PC-3 (cell line): ENCODE measurements at regions not wholly inside any gene's neighbourhood (a gene's known extent, or its start where the extent isn't known, plus 50 kb on each side); places are given as distances from the start of the nearest gene placed in this dataset.

Experiments used
- ATAC-seq: fragments of 200-7000 bp; cut with Tn5 transposase; 2 replicates; pipeline ENCODE4 v1.9.1; 2020; ENCODE audit warnings: mild to moderate bottlenecking, moderate library complexity
- BruUV-seq: library from RNA; stranded (reverse); fragments of 400-500 nt; replicated peaks from 2 replicates; lab custom pipeline; 2021; lab: Mats Ljungman, UMichigan
- CTCF ChIA-PET: fragments of 300-600 bp; sonication (Branson Sonifier 250); formaldehyde crosslinking; loops from one replicate; lab custom pipeline; 2022; ENCODE audit warnings: antibody characterized with exemption; lab: Charles Lee
- POLR2A ChIA-PET: fragments of 300-600 bp; sonication (Branson Sonifier 250); formaldehyde crosslinking; loops from one replicate; lab custom pipeline; 2022; ENCODE audit warnings: antibody characterized with exemption; ENCODE audit not compliant: unreplicated experiment; lab: Charles Lee
- DNase-seq: peaks from one replicate; pipeline ENCODE4 v3.0.0-alpha.2; 2015
- H2AFZ ChIP-seq: fragments of 300-600 bp; sonication (generic); 2 replicates; pipeline ENCODE4 v1.6.0; 2016; ENCODE audit warnings: antibody characterized with exemption, low read length
- H3F3A ChIP-seq: fragments of 300-600 bp; sonication (generic); one replicate; pipeline ENCODE4 v1.6.0; 2017; ENCODE audit warnings: antibody characterized with exemption, low read length, control low read depth, mild to moderate bottlenecking; ENCODE audit not compliant: unreplicated experiment
- H3K27ac ChIP-seq: fragments of 300-600 bp; sonication (generic); 2 replicates; pipeline ENCODE4 v1.5.1; 2016; ENCODE audit warnings: mild to moderate bottlenecking, low read length
- H3K27me3 ChIP-seq: fragments of 300-600 bp; sonication (generic); 2 replicates; pipeline ENCODE4 v1.6.1; 2016; ENCODE audit warnings: low read length, mixed read lengths
- H3K36me3 ChIP-seq: fragments of 300-600 bp; sonication (generic); 2 replicates; pipeline ENCODE4 v1.6.1; 2016; ENCODE audit warnings: low read depth, mixed run types, low read length, mixed read lengths
- H3K4me1 ChIP-seq: fragments of 300-600 bp; sonication (generic); 2 replicates; pipeline ENCODE4 v1.5.1; 2016; ENCODE audit warnings: low read length; ENCODE audit not compliant: insufficient read depth
- H3K4me2 ChIP-seq: fragments of 300-600 bp; sonication (generic); 2 replicates; pipeline ENCODE4 v1.6.0; 2016; ENCODE audit warnings: low read length
- H3K4me3 ChIP-seq: fragments of 300-600 bp; sonication (generic); 2 replicates; pipeline ENCODE4 v1.5.1; 2016; ENCODE audit warnings: mild to moderate bottlenecking, low read length, mixed read lengths
- H3K79me2 ChIP-seq: fragments of 300-600 bp; sonication (generic); 2 replicates; pipeline ENCODE4 v1.6.1; 2017; ENCODE audit warnings: low read length, mixed read lengths
- H3K9ac ChIP-seq: fragments of 300-600 bp; sonication (generic); 2 replicates; pipeline ENCODE4 v1.6.0; 2016; ENCODE audit warnings: mild to moderate bottlenecking, low read length
- H3K9me2 ChIP-seq: fragments of 300-600 bp; sonication (generic); replicated peaks from 2 replicates; pipeline ENCODE4 v1.6.1; 2016; ENCODE audit warnings: mixed run types, low read length, mixed read lengths
- H3K9me3 ChIP-seq: fragments of 300-600 bp; sonication (generic); 2 replicates; pipeline ENCODE4 v1.6.1; 2016; ENCODE audit warnings: low read length, mixed read lengths
- H4K20me1 ChIP-seq: fragments of 300-600 bp; sonication (generic); 2 replicates; pipeline ENCODE4 v1.6.1; 2016; ENCODE audit warnings: low read length, mixed read lengths
- EZH2 ChIP-seq: fragments of 300-600 bp; sonication (generic); IDR thresholded peaks from one replicate; pipeline ENCODE4 v1.6.1; 2017; ENCODE audit warnings: antibody characterized with exemption, mild to moderate bottlenecking, low read length; ENCODE audit not compliant: unreplicated experiment
- EZH2phosphoT487 ChIP-seq: fragments of 300-600 bp; sonication (generic); IDR thresholded peaks from 2 replicates; pipeline ENCODE4 v1.6.1; 2018; ENCODE audit warnings: mild to moderate bottlenecking, antibody characterized with exemption, low read length, borderline replicate concordance
- intact Hi-C: fragments of 100-400 bp; cut with micrococcal nuclease; formaldehyde crosslinking; loops from 2 replicates; pipeline ENCODE4 v1.9.0; 2023
- TF ChIP-seq, protein P1 (sequence below): fragments of 300-600 bp; sonication (generic); conservative IDR thresholded peaks from 2 replicates; pipeline ENCODE4 v1.5.1; 2017; ENCODE audit warnings: antibody characterized with exemption, low read depth, mild to moderate bottlenecking, low read length

DNA sequence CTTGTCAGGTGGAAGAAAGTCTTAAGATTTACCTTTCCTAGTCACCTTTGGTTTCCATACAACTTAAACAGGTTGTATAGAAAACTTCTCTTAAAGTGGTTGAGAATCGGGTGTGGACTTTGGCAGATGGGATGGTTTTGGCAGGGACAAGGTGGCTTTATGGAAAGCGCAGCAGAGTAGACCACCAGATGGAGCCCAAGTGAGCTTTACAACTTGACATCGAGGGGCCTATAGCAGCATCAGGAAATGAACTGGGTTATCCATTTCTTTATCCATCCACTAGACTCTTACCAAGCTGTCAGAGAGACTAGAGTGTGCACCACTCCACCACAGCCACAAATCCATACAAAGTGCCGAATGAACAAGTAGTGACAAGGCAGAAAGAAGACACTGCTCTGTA lies 85.3 kb upstream of the MBNL1 start:
- CTCF ChIA-PET = no interaction called here
- TF ChIP-seq, protein P1, sequence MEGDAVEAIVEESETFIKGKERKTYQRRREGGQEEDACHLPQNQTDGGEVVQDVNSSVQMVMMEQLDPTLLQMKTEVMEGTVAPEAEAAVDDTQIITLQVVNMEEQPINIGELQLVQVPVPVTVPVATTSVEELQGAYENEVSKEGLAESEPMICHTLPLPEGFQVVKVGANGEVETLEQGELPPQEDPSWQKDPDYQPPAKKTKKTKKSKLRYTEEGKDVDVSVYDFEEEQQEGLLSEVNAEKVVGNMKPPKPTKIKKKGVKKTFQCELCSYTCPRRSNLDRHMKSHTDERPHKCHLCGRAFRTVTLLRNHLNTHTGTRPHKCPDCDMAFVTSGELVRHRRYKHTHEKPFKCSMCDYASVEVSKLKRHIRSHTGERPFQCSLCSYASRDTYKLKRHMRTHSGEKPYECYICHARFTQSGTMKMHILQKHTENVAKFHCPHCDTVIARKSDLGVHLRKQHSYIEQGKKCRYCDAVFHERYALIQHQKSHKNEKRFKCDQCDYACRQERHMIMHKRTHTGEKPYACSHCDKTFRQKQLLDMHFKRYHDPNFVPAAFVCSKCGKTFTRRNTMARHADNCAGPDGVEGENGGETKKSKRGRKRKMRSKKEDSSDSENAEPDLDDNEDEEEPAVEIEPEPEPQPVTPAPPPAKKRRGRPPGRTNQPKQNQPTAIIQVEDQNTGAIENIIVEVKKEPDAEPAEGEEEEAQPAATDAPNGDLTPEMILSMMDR = peak; percentile 57
- no peak for TF ChIP-seq EZH2phosphoT487
- no peaks in the 10 kb centered on the region for H3K27me3 ChIP-seq
- no peaks in the 10 kb centered on the region for H3F3A ChIP-seq
- H2AFZ ChIP-seq = no peak overlapping the region
- H3K4me2 ChIP-seq = no peak overlapping the region
- BruUV-seq = no TSS peak
- H3K79me2 ChIP-seq = no peaks in the 10 kb centered on the region
- no peaks in the 10 kb centered on the region for H3K9me3 ChIP-seq
- DNase-seq = peak; percentile 51
- no peaks in the 10 kb centered on the region for H4K20me1 ChIP-seq
- H3K27ac ChIP-seq = no peak overlapping the region
- no peaks in the 10 kb centered on the region for H3K36me3 ChIP-seq
- POLR2A ChIA-PET = no interaction called here
- intact Hi-C loops = no loop called here
- no peaks in the 10 kb centered on the region for H3K9me2 ChIP-seq
- no peaks in the 10 kb centered on the region for H3K4me1 ChIP-seq
- H3K9ac ChIP-seq = no peak overlapping the region
- H3K4me3 ChIP-seq = no peak overlapping the region
- peak; percentile 31; the same call in 1 of the 2 replicates for ATAC-seq

DNA sequence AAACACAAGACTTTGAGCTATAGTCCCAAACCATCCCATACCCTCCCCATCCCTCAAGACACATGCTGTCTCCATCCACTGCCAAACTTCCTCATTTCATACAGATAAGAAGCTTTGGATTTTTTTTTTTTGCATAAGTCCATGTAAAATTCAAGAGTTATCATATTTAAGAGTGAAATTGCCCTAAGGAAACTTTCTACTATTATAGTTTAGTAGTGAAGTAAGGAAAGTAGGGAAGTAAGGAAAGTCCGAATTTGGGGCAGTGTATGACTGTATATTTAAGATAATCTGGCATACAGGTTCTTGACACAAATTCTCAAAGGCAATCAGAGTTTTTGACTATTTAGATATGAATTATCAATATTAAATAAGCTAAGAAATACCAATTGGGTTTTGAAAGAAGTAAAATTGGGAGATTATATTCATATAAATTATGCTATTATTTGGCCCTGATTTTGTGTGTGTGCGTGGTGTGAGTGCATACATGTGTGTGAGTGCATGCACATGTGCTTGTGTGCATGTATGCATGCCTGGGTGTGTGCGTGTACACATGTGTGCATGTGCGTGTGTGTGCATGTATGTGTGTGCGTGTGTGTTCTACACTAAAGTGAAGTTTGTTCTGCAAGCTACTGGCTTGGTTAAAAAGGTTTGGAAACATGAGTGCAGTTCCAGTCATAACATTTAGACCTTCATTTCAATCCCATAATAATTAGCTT lies 83.6 kb upstream of the MBNL1 start:
- ChIA-PET POLR2A (no interaction called here), CTCF (no interaction called here)
- no peaks in the 10 kb centered on the region for H3F3A ChIP-seq
- H3K9me3 ChIP-seq = no peaks in the 10 kb centered on the region
- no peaks in the 10 kb centered on the region for H3K4me1 ChIP-seq
- BruUV-seq = no TSS peak
- ATAC-seq (no peak), DNase-seq (no peak)
- H3K4me3 ChIP-seq = no peak overlapping the region
- H3K4me2 ChIP-seq = no peak overlapping the region
- no peaks in the 10 kb centered on the region for H4K20me1 ChIP-seq
- H3K79me2 ChIP-seq = no peaks in the 10 kb centered on the region
- TF ChIP-seq EZH2 (no peak), EZH2phosphoT487 (no peak)
- TF ChIP-seq, protein P1 = no peak
- no peak overlapping the region for H3K27ac ChIP-seq
- H2AFZ ChIP-seq = no peak overlapping the region
- intact Hi-C loops = no loop called here
- H3K27me3 ChIP-seq = no peaks in the 10 kb centered on the region
- H3K9ac ChIP-seq = no peak overlapping the region
- no peaks in the 10 kb centered on the region for H3K36me3 ChIP-seq
- H3K9me2 ChIP-seq = no peaks in the 10 kb centered on the region

DNA sequence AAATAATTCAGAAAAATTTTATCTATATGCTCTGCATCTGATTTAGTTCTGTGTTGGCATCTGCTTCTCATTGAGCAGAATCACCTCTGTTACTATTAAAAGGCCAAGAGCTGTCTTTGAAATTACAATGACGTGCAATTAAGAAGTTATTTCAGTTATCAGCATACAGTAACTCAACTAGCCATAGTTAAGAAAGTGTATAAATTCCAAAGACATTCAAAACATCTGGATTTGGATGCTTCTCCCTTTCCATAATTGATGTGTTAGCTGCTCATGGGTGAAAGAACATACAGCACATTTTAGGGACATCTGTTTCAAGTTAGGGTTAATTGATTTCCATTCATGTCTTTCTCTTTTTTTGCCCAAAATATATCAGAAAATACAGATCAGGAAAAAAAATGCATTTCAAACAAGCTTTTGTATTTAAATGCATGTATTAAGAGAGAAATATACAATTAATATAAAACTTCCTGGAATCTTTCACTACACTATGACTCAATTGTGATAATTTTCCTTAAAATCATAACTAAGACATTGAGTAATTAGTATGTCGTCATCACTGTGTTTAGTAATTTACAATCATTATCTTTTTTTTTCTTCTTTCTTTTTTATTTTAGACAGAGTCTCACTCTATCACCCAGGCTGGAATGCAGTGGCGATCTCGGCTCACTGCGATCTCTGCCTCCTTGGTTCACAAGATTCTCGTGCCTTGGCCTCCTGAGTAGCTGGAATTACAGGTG lies 82.7 kb upstream of the MBNL1 start:
- ATAC-seq (no peak), DNase-seq (no peak)
- no peak overlapping the region for H2AFZ ChIP-seq
- POLR2A ChIA-PET = no interaction called here
- H3K9me3 ChIP-seq = no peaks in the 10 kb centered on the region
- TF ChIP-seq, protein P1 = no peak
- TF ChIP-seq EZH2phosphoT487 = no peak
- no peak for TF ChIP-seq EZH2
- H3K4me1 ChIP-seq = peaks cover 7% of the 10 kb centered on the region; the same call in 1 of the 2 replicates
- no peaks in the 10 kb centered on the region for H3F3A ChIP-seq
- CTCF ChIA-PET = no interaction called here
- no peaks in the 10 kb centered on the region for H3K36me3 ChIP-seq
- no peaks in the 10 kb centered on the region for H3K9me2 ChIP-seq
- H3K79me2 ChIP-seq = no peaks in the 10 kb centered on the region
- no peak overlapping the region for H3K4me3 ChIP-seq
- no peak overlapping the region for H3K27ac ChIP-seq
- H4K20me1 ChIP-seq = no peaks in the 10 kb centered on the region
- no TSS peak for BruUV-seq
- H3K4me2 ChIP-seq = no peak overlapping the region
- no peaks in the 10 kb centered on the region for H3K27me3 ChIP-seq
- intact Hi-C loops = no loop called here
- no peak overlapping the region for H3K9ac ChIP-seq
